WTC11 (cell line): ENCODE measurements at regions not wholly inside any gene's neighbourhood (a gene's known extent, or its start where the extent isn't known, plus 50 kb on each side); places are given as distances from the start of the nearest gene placed in this dataset.

ENCODE experiments used
- ATAC-seq: fragments of 200-7000 bp; cut with Tn5 transposase; 2 replicates; pipeline ENCODE4 v1.10.0; 2021; ENCODE audit warnings: mild to moderate bottlenecking, moderate library complexity
- CTCF ChIA-PET: fragments of 300-600 bp; sonication (Branson Sonifier 250); formaldehyde crosslinking; loops from one replicate; lab custom pipeline; 2021; ENCODE audit warnings: antibody characterized with exemption; lab: Charles Lee
- POLR2A ChIA-PET: fragments of 350-600 bp; sonication (Branson Sonifier 250); formaldehyde crosslinking; loops from one replicate; lab custom pipeline; 2021; ENCODE audit warnings: antibody characterized with exemption; lab: Charles Lee
- DNase-seq: peaks from one replicate; pipeline ENCODE4 v3.0.0; 2021; ENCODE audit warnings: low spot score
- H3K27ac Mint-ChIP-seq: 2 replicates; pipeline ENCODE4 v1.8.0; 2021; ENCODE audit warnings: mixed read lengths
- H3K27me3 Mint-ChIP-seq: 2 replicates; pipeline ENCODE4 v1.8.0; 2021; ENCODE audit warnings: low read depth, mild to moderate bottlenecking, moderate library complexity, mixed read lengths
- H3K36me3 Mint-ChIP-seq: 2 replicates; pipeline ENCODE4 v1.8.0; 2021; ENCODE audit warnings: mixed read lengths
- H3K4me1 Mint-ChIP-seq: 2 replicates; pipeline ENCODE4 v1.8.0; 2022; ENCODE audit warnings: mixed read lengths
- H3K4me3 Mint-ChIP-seq: 2 replicates; pipeline ENCODE4 v1.8.0; 2021; ENCODE audit warnings: mild to moderate bottlenecking, moderate library complexity, mixed read lengths
- H3K9me3 Mint-ChIP-seq: 2 replicates; pipeline ENCODE4 v1.8.0; 2021; ENCODE audit warnings: mixed read lengths
- ATF2 ChIP-seq: sonication (generic); formaldehyde crosslinking; IDR thresholded peaks from 2 replicates; pipeline ENCODE4 v1.8.1; 2022; ENCODE audit warnings: low read depth, missing genetic modification reagents, borderline replicate concordance
- ATF3 ChIP-seq: sonication (generic); formaldehyde crosslinking; conservative IDR thresholded peaks from 2 replicates; pipeline ENCODE4 v1.8.1; 2022; ENCODE audit warnings: mild to moderate bottlenecking, missing genetic modification reagents
- CREM ChIP-seq: sonication (generic); formaldehyde crosslinking; IDR thresholded peaks from 2 replicates; pipeline ENCODE4 v1.8.1; 2022; ENCODE audit warnings: mild to moderate bottlenecking, missing genetic modification reagents, moderate library complexity
- ETV6 ChIP-seq: sonication (generic); formaldehyde crosslinking; IDR thresholded peaks from 2 replicates; pipeline ENCODE4 v1.8.1; 2022; ENCODE audit warnings: mild to moderate bottlenecking, missing genetic modification reagents
- GTF2I ChIP-seq: fragments of 250-450 bp; sonication (Bioruptor Pico); conservative IDR thresholded peaks from 2 replicates; pipeline ENCODE4 v1.4.0; 2021; ENCODE audit warnings: mild to moderate bottlenecking
- HMGA2 ChIP-seq: fragments of 250-450 bp; sonication (Bioruptor Pico); IDR thresholded peaks from 2 replicates; pipeline ENCODE4 v1.4.0; 2021; ENCODE audit warnings: mild to moderate bottlenecking, moderate library complexity
- JAZF1 ChIP-seq: fragments of 250-450 bp; sonication (Bioruptor Pico); IDR thresholded peaks from 2 replicates; pipeline ENCODE4 v1.9.0; 2021; ENCODE audit warnings: moderate library complexity, mild to moderate bottlenecking, inconsistent platforms
- NR1H2 ChIP-seq: sonication (generic); formaldehyde crosslinking; IDR thresholded peaks from 2 replicates; pipeline ENCODE4 v1.9.0; 2021; ENCODE audit warnings: mild to moderate bottlenecking, moderate library complexity, missing genetic modification reagents
- NR2C2 ChIP-seq: sonication (generic); formaldehyde crosslinking; IDR thresholded peaks from 2 replicates; pipeline ENCODE4 v1.8.0; 2022; ENCODE audit warnings: mild to moderate bottlenecking, missing genetic modification reagents
- RELA ChIP-seq: sonication (generic); formaldehyde crosslinking; IDR thresholded peaks from 2 replicates; pipeline ENCODE4 v1.8.1; 2022; ENCODE audit warnings: missing genetic modification reagents, mild to moderate bottlenecking, borderline replicate concordance
- RORB ChIP-seq: fragments of 250-450 bp; sonication (Bioruptor Pico); IDR thresholded peaks from 2 replicates; pipeline ENCODE4 v1.9.0; 2021; ENCODE audit warnings: mild to moderate bottlenecking
- SP1 ChIP-seq: sonication (generic); formaldehyde crosslinking; conservative IDR thresholded peaks from 2 replicates; pipeline ENCODE4 v1.8.1; 2022; ENCODE audit warnings: missing genetic modification reagents
- TP53 ChIP-seq: sonication (generic); formaldehyde crosslinking; IDR thresholded peaks from 2 replicates; pipeline ENCODE4 v1.8.1; 2023; ENCODE audit warnings: mild to moderate bottlenecking, missing genetic modification reagents
- ZNF121 ChIP-seq: sonication (generic); formaldehyde crosslinking; IDR thresholded peaks from 2 replicates; pipeline ENCODE4 v1.8.0; 2023; ENCODE audit warnings: missing genetic modification reagents
- ZNF281 ChIP-seq: sonication (generic); formaldehyde crosslinking; IDR thresholded peaks from 2 replicates; pipeline ENCODE4 v1.8.0; 2023; ENCODE audit warnings: mild to moderate bottlenecking, missing genetic modification reagents
- ZNF396 ChIP-seq: fragments of 250-450 bp; sonication (Bioruptor Pico); IDR thresholded peaks from 2 replicates; pipeline ENCODE4 v1.8.0; 2021; ENCODE audit warnings: mild to moderate bottlenecking, moderate library complexity, borderline replicate concordance
- ZNF671 ChIP-seq: fragments of 250-450 bp; sonication (Bioruptor Pico); IDR thresholded peaks from 2 replicates; pipeline ENCODE4 v1.8.0; 2021; ENCODE audit warnings: mild to moderate bottlenecking
- TF ChIP-seq, protein P1 (sequence below): sonication (generic); formaldehyde crosslinking; IDR thresholded peaks from 2 replicates; pipeline ENCODE4 v1.8.1; 2023; ENCODE audit warnings: mild to moderate bottlenecking, moderate library complexity, missing genetic modification reagents
- TF ChIP-seq, protein P2 (sequence below): sonication (generic); formaldehyde crosslinking; IDR thresholded peaks from 2 replicates; pipeline ENCODE4 v1.8.1; 2023; ENCODE audit warnings: mild to moderate bottlenecking, missing genetic modification reagents
- TF ChIP-seq, protein P3 (sequence below): sonication (generic); formaldehyde crosslinking; IDR thresholded peaks from 2 replicates; pipeline ENCODE4 v1.8.1; 2023; ENCODE audit warnings: mild to moderate bottlenecking, missing genetic modification reagents, moderate library complexity
- TF ChIP-seq, protein P4 (sequence below): fragments of 250-450 bp; sonication (Bioruptor Pico); IDR thresholded peaks from 2 replicates; pipeline ENCODE4 v1.9.0; 2021; ENCODE audit warnings: mild to moderate bottlenecking

- Mint-ChIP-seq H3K36me3 (peaks cover 25% of the 10 kb centered on the region), H3K27ac (no peak overlapping the region), H3K9me3 (peaks cover 10% of the 10 kb centered on the region), H3K4me3 (no peak overlapping the region), H3K27me3 (peaks cover 9% of the 10 kb centered on the region), H3K4me1 (peaks cover 32% of the 10 kb centered on the region)
- no peak for TF ChIP-seq ETV6 (CRISPR knock-in tag)
- no peak for TF ChIP-seq ZNF121 (CRISPR knock-in tag)
- no peak for TF ChIP-seq ZNF281 (CRISPR knock-in tag)
- no peak for TF ChIP-seq JAZF1 (CRISPR knock-in tag)
- no peak for TF ChIP-seq NR2C2 (CRISPR knock-in tag)
- TF ChIP-seq ZNF396 (CRISPR knock-in tag) = no peak
- no peak for TF ChIP-seq RELA
- TF ChIP-seq, protein P1, sequence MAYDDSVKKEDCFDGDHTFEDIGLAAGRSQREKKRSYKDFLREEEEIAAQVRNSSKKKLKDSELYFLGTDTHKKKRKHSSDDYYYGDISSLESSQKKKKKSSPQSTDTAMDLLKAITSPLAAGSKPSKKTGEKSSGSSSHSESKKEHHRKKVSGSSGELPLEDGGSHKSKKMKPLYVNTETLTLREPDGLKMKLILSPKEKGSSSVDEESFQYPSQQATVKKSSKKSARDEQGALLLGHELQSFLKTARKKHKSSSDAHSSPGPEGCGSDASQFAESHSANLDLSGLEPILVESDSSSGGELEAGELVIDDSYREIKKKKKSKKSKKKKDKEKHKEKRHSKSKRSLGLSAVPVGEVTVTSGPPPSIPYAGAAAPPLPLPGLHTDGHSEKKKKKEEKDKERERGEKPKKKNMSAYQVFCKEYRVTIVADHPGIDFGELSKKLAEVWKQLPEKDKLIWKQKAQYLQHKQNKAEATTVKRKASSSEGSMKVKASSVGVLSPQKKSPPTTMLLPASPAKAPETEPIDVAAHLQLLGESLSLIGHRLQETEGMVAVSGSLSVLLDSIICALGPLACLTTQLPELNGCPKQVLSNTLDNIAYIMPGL (CRISPR knock-in tag) = no peak
- TF ChIP-seq RORB = no peak
- no peak for TF ChIP-seq HMGA2 (CRISPR knock-in tag)
- TF ChIP-seq GTF2I (CRISPR knock-in tag) = no peak
- TF ChIP-seq, protein P2, sequence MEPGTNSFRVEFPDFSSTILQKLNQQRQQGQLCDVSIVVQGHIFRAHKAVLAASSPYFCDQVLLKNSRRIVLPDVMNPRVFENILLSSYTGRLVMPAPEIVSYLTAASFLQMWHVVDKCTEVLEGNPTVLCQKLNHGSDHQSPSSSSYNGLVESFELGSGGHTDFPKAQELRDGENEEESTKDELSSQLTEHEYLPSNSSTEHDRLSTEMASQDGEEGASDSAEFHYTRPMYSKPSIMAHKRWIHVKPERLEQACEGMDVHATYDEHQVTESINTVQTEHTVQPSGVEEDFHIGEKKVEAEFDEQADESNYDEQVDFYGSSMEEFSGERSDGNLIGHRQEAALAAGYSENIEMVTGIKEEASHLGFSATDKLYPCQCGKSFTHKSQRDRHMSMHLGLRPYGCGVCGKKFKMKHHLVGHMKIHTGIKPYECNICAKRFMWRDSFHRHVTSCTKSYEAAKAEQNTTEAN (CRISPR knock-in tag) = no peak
- TF ChIP-seq SP1 = no peak
- TF ChIP-seq ZNF671 (CRISPR knock-in tag) = no peak
- TF ChIP-seq, protein P3, sequence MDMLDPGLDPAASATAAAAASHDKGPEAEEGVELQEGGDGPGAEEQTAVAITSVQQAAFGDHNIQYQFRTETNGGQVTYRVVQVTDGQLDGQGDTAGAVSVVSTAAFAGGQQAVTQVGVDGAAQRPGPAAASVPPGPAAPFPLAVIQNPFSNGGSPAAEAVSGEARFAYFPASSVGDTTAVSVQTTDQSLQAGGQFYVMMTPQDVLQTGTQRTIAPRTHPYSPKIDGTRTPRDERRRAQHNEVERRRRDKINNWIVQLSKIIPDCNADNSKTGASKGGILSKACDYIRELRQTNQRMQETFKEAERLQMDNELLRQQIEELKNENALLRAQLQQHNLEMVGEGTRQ (CRISPR knock-in tag) = no peak
- DNase-seq (no peak), ATAC-seq (no peak)
- CTCF ChIA-PET = no interaction called here
- POLR2A ChIA-PET = no interaction called here
These were observed 199.2 kb upstream of the MAOA start for GRCh38 chrX:43456906-43457305.

GRCh38 chrX:43467608-43468234, 188.4 kb upstream of the MAOA start:
- CTCF ChIA-PET = interaction anchor here (1.2 kb wide), 1 partner anchor 118 kb away, joined by 4 read pairs; no protein-coding TSS in a partner anchor

DNA sequence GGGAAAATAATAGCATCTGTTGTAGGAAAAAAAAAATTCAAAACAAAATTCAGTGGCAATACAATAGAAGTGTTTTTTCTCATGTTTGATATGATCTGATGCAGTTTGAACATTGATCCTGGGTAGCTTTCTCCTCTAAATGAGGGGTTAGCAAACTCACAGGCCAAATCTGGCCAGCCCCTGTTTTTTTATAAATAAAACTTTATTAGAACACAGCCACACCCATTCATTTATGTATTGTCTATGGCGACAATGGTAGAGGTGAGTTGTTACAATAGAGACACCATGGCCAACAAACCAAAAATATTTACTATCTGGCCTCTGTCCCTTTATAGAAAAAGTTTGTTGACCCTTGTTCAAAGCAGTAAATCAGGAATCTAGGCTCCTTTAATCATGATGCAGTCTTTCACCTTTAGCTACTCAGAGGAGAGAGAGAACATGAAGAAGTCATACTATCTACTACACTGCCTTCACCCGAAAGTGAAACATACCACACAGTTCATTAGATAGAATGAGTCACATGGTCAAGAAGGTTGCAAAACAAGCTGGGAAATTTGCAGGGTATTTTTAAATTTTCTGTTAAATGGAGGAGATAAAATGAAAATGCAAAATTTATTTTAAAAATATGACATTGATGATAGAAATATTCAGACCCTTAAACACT, 186.6 kb upstream of the MAOA start:
- Mint-ChIP-seq H3K36me3 (peaks cover 2% of the 10 kb centered on the region; the same call in 1 of the 2 replicates), H3K27ac (no peak overlapping the region), H3K27me3 (no peaks in the 10 kb centered on the region), H3K9me3 (peaks cover 4% of the 10 kb centered on the region), H3K4me3 (no peak overlapping the region), H3K4me1 (peaks cover 34% of the 10 kb centered on the region)
- POLR2A ChIA-PET = no interaction called here
- DNase-seq = no peak
- CTCF ChIA-PET = interaction anchor here (0.7 kb wide), 1 partner anchor 120 kb away, joined by 3 read pairs; no protein-coding TSS in a partner anchor
- no peak for ATAC-seq
- TF ChIP-seq ATF2 (CRISPR knock-in tag) (no peak), ATF3 (no peak), NR1H2 (CRISPR knock-in tag) (no peak), ZNF281 (CRISPR knock-in tag) (no peak), TP53 (no peak)
- TF ChIP-seq, protein P4, sequence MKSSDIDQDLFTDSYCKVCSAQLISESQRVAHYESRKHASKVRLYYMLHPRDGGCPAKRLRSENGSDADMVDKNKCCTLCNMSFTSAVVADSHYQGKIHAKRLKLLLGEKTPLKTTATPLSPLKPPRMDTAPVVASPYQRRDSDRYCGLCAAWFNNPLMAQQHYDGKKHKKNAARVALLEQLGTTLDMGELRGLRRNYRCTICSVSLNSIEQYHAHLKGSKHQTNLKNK = no peak

More at GRCh38 chrX:43467608-43468234, 188.4 kb upstream of the MAOA start:
- no peaks in the 10 kb centered on the region for H3K27me3 Mint-ChIP-seq
- no peak overlapping the region for H3K4me3 Mint-ChIP-seq
- peaks cover 2% of the 10 kb centered on the region; the same call in 1 of the 2 replicates for H3K36me3 Mint-ChIP-seq
- peak; percentile 58 for ATAC-seq
- TF ChIP-seq CREM (CRISPR knock-in tag) = no peak
- H3K9me3 Mint-ChIP-seq = peaks cover 4% of the 10 kb centered on the region
- DNase-seq = peak; percentile 25
- peaks cover 21% of the 10 kb centered on the region for H3K4me1 Mint-ChIP-seq
- H3K27ac Mint-ChIP-seq = no peak overlapping the region
- POLR2A ChIA-PET = no interaction called here
